ENCODE measurements at regions not wholly inside any gene's neighbourhood (a gene's known extent, or its start where the extent isn't known, plus 50 kb on each side); places are given as distances from the start of the nearest gene placed in this dataset.
"Not testable (repeated sequence)": the region's sequence is repeated elsewhere in the genome, so short reads cannot be mapped to it uniquely, and the experiment has no call there.

DNA sequence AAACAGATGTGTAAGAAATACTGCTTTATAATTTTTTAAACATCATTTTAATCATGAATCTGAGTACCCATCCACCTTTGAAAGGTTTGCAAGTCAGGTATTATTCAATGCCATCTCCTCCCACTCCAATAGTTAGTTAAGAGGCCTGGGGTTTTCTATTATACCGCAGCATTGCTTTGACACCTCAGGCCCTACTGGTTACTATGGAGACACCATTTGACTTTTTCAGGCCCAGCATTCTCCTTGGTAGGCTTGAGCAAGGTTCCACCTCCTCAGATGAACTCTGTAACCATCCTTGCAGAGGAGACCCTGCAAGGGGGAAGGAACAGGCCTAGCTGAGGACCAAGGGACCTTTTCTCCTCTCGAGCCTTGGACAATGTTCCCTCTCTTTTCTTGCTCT is 326.9 kb upstream of the NPSR1 start:
- CTCF ChIA-PET, result interaction anchor here (1.4 kb wide), 1 partner anchor 10 kb away, joined by 5 read pairs; no protein-coding TSS in a partner anchor
- Mint-ChIP-seq H3K4me1 (no peaks in the 10 kb centered on the region), H3K4me3 (no peak overlapping the region)

DNA sequence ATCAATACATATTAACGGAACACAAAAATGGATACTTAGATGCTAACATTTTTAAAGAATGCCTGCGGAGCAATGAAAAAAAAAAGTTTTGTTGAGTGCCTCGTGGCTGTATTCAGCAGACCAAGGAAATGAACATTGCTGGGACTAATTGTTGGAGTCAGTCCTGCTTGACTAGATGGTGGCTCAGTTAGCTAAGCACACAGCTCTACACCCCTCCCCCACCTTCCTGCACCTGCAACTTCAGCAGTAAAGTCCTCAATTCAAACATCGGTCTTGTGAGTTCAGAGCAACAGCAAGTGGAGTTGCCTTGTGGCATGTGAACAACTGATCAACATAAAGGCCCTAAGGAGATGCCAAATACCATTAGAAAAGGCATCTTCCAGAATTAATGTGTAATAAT is 326.0 kb upstream of the NPSR1 start:
- no peak for DNase-seq
- H3K9me3 Mint-ChIP-seq, result no peaks in the 10 kb centered on the region
- CTCF ChIA-PET, result no interaction called here
- no peak overlapping the region for H3K4me3 Mint-ChIP-seq
- H3K4me1 Mint-ChIP-seq, result no peaks in the 10 kb centered on the region
- no peak overlapping the region for H3K27ac Mint-ChIP-seq
- H3K27me3 Mint-ChIP-seq, result no peaks in the 10 kb centered on the region
- no peaks in the 10 kb centered on the region for H3K36me3 Mint-ChIP-seq

More for the DNA sequence above, 326.9 kb upstream of the NPSR1 start:
- Mint-ChIP-seq H3K27me3 (no peaks in the 10 kb centered on the region), H3K27ac (no peak overlapping the region), H3K9me3 (no peaks in the 10 kb centered on the region), H3K36me3 (no peaks in the 10 kb centered on the region)
- no peak for DNase-seq

GRCh38 chr7:34333184-34333583 is 324.8 kb upstream of the NPSR1 start:
- CTCF ChIA-PET, result no interaction called here
- no peak overlapping the region for H3K4me3 Mint-ChIP-seq
- no peaks in the 10 kb centered on the region for H3K27me3 Mint-ChIP-seq
- no peak overlapping the region for H3K27ac Mint-ChIP-seq
- no peaks in the 10 kb centered on the region for H3K9me3 Mint-ChIP-seq
- DNase-seq, result no peak
- no peaks in the 10 kb centered on the region for H3K4me1 Mint-ChIP-seq
- no peaks in the 10 kb centered on the region for H3K36me3 Mint-ChIP-seq

- Mint-ChIP-seq H3K27ac (no peak overlapping the region), H3K9me3 (no peaks in the 10 kb centered on the region), H3K27me3 (no peaks in the 10 kb centered on the region), H3K4me3 (no peak overlapping the region), H3K36me3 (no peaks in the 10 kb centered on the region), H3K4me1 (no peaks in the 10 kb centered on the region)
- CTCF ChIA-PET, result no interaction called here
- DNase-seq, result no peak
These were observed 324.1 kb upstream of the NPSR1 start for GRCh38 chr7:34333925-34334324.

GRCh38 chr7:34337163-34337562 is 320.9 kb upstream of the NPSR1 start:
- H3K27me3 Mint-ChIP-seq, result no peaks in the 10 kb centered on the region
- CTCF ChIA-PET, result no interaction called here
- H3K4me3 Mint-ChIP-seq, result no peak overlapping the region
- H3K4me1 Mint-ChIP-seq, result no peaks in the 10 kb centered on the region
- H3K27ac Mint-ChIP-seq, result no peak overlapping the region
- peaks cover 2% of the 10 kb centered on the region for H3K9me3 Mint-ChIP-seq
- no peaks in the 10 kb centered on the region for H3K36me3 Mint-ChIP-seq
- no peak for DNase-seq

DNA sequence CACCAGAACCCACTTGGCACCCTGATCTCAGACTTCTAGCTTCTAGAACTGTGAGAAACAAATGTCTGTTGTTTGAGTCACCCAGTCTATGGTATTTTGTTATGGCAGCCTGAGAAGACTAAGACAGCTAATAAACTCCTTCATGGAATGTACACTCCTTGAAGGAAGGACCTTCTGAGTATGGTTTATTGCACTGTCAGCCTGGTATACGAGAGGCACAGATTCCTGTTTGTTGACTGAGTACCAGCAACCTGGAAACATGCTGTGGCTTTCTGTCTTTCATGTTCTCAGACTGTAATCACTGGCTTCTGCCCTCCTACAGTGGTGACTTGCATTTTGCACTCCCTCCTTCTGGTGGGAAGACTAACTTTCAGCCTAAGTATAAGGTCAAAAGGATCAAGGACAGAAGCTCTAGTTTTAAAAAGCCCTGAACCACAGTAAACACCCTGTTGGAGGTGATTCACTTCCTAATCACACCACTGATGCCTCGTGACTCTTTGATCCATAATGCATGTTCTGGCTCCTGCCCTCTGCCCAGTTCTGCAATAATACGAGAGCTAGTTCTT is 319.0 kb upstream of the NPSR1 start:
- H3K27ac Mint-ChIP-seq, result no peak overlapping the region
- H3K9me3 Mint-ChIP-seq, result peaks cover 2% of the 10 kb centered on the region
- no peaks in the 10 kb centered on the region for H3K36me3 Mint-ChIP-seq
- CTCF ChIA-PET, result interaction anchor here (1.7 kb wide), 1 partner anchor 18 kb away, joined by 4 read pairs; no protein-coding TSS in a partner anchor
- no peak overlapping the region for H3K4me3 Mint-ChIP-seq
- no peaks in the 10 kb centered on the region for H3K27me3 Mint-ChIP-seq
- no peaks in the 10 kb centered on the region for H3K4me1 Mint-ChIP-seq
- DNase-seq, result no peak

- no peak overlapping the region for H3K4me3 Mint-ChIP-seq
- CTCF ChIA-PET, result no interaction called here
- no peak for DNase-seq
- no peaks in the 10 kb centered on the region for H3K4me1 Mint-ChIP-seq
- H3K36me3 Mint-ChIP-seq, result no peaks in the 10 kb centered on the region
- H3K27me3 Mint-ChIP-seq, result no peaks in the 10 kb centered on the region
- no peak overlapping the region for H3K27ac Mint-ChIP-seq
- peaks cover 2% of the 10 kb centered on the region for H3K9me3 Mint-ChIP-seq
These were observed 316.7 kb upstream of the NPSR1 start for GRCh38 chr7:34341326-34341725.

DNA sequence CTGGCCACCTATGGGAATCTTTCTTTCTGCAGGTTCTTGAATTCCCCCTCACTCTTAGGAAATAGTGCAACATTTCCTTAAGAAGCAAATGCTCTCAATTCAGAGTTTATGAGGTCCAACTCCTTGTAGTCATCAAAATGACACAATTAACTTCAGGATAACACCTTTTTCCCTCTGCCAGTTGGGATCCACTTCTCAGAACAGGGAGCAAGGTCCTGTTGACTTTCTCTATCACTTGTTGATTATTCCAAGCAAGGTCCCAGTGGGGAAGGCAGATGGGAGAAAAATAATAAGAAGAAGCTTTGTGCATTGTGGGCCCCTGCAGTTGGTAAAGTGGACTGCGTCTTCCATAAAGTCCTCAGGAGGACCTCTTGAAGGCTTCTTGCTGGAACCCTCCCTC is 315.6 kb upstream of the NPSR1 start:
- H3K36me3 Mint-ChIP-seq, result no peaks in the 10 kb centered on the region
- DNase-seq, result no peak
- peaks cover 2% of the 10 kb centered on the region for H3K9me3 Mint-ChIP-seq
- no peak overlapping the region for H3K4me3 Mint-ChIP-seq
- no peaks in the 10 kb centered on the region for H3K4me1 Mint-ChIP-seq
- H3K27me3 Mint-ChIP-seq, result no peaks in the 10 kb centered on the region
- CTCF ChIA-PET, result no interaction called here
- no peak overlapping the region for H3K27ac Mint-ChIP-seq

DNA sequence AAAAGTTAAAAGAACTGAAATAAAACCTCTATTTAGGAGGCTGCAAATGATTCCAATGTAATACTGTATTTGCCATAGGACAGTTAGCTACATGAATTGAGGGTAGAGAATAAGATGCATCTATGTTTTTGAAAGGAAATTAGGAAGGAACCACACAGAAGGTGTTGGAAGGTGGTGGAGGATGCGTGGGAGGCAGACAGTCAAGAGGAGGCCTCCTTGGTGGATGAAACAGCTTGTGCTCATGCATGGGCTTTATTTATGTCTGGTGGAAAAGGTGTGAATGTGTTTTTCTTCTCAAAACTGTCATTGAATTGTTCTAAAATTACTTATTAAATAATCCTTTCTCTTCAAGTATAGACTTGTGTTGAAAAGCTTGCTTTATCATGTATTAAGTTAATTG is 314.4 kb upstream of the NPSR1 start:
- no peaks in the 10 kb centered on the region for H3K27me3 Mint-ChIP-seq
- no peaks in the 10 kb centered on the region for H3K36me3 Mint-ChIP-seq
- peaks cover 2% of the 10 kb centered on the region for H3K9me3 Mint-ChIP-seq
- H3K27ac Mint-ChIP-seq, result no peak overlapping the region
- H3K4me3 Mint-ChIP-seq, result no peak overlapping the region
- CTCF ChIA-PET, result no interaction called here
- no peaks in the 10 kb centered on the region for H3K4me1 Mint-ChIP-seq
- DNase-seq, result no peak

GRCh38 chr7:34354011-34354410 is 304.0 kb upstream of the NPSR1 start:
- Mint-ChIP-seq H3K36me3 (no peaks in the 10 kb centered on the region), H3K4me1 (no peaks in the 10 kb centered on the region), H3K27me3 (no peaks in the 10 kb centered on the region), H3K27ac (no peak overlapping the region), H3K9me3 (peaks cover 6% of the 10 kb centered on the region), H3K4me3 (no peak overlapping the region)
- CTCF ChIA-PET, result no interaction called here
- DNase-seq, result no peak

DNA sequence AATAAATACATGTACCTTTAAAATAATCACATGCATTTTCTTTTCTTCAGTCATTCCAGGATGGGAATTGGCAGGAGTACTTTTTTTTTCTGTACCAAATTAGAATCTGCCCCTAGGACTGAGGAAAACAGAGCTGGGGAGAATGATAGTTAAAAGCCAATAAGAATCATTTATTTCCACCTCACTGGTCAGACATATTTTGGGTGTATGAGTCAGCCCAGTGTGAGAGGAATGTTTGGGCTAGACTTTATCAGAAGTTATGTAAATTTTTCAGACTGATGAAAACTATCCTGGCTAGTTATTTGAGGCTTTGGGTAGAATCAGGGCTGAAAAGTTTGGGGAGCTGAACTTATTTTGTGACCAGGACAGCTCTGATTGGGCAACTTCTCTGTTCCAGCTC is 303.1 kb upstream of the NPSR1 start:
- no peak overlapping the region for H3K4me3 Mint-ChIP-seq
- no peak overlapping the region for H3K27ac Mint-ChIP-seq
- no peak for DNase-seq
- CTCF ChIA-PET, result no interaction called here
- no peaks in the 10 kb centered on the region for H3K4me1 Mint-ChIP-seq
- H3K27me3 Mint-ChIP-seq, result no peaks in the 10 kb centered on the region
- peaks cover 6% of the 10 kb centered on the region for H3K9me3 Mint-ChIP-seq
- H3K36me3 Mint-ChIP-seq, result no peaks in the 10 kb centered on the region

DNA sequence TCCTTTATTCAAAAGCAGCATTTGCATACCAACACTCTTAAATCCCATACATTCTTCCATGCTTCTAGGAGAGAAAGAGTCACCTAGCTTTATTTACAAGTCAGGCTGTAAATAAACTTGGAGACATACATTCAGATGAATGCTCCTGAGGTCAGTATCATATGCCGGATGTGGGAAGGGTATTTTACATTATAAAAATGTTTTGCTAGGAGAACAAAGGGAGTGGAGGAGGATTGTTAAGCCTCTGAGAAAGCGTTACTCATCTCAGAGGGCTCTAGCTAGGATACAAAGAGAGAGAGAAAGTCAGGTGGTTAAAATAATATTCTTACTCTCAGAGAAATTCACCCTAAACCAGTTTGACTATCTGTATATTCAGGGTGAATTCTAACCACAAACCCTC is 300.9 kb upstream of the NPSR1 start:
- Mint-ChIP-seq H3K27ac (no peak overlapping the region), H3K4me3 (no peak overlapping the region), H3K36me3 (no peaks in the 10 kb centered on the region), H3K27me3 (no peaks in the 10 kb centered on the region), H3K4me1 (no peaks in the 10 kb centered on the region), H3K9me3 (peaks cover 6% of the 10 kb centered on the region)
- CTCF ChIA-PET, result no interaction called here
- no peak for DNase-seq

- Mint-ChIP-seq H3K27me3 (no peaks in the 10 kb centered on the region), H3K36me3 (no peaks in the 10 kb centered on the region), H3K27ac (no peak overlapping the region), H3K4me3 (no peak overlapping the region), H3K4me1 (no peaks in the 10 kb centered on the region), H3K9me3 (peaks cover 6% of the 10 kb centered on the region)
- no peak for DNase-seq
- CTCF ChIA-PET, result no interaction called here
These were observed 300.1 kb upstream of the NPSR1 start for GRCh38 chr7:34357946-34358345.

DNA sequence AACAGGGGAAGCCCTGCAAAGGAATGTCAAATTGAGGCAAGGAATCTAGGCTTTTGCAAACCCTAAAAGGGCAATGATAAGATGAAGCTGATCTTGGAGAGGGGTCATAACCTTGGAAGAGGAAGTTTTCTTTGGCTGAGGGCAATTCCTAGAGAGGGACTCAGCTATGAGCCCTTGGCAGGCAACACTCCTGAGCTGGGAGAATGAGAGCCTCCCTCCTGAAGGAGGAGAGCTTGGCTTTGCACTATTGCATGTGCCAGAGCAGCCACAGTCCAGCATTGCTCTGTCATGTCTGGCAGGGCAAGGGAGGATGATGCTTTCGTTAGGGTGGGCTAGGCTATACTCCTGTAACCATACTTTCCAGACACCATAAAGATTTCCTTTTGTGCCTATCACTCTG is 299.4 kb upstream of the NPSR1 start:
- CTCF ChIA-PET, H3K36me3 Mint-ChIP-seq, DNase-seq, H3K27me3 Mint-ChIP-seq, H3K4me1 Mint-ChIP-seq, H3K4me3 Mint-ChIP-seq, H3K9me3 Mint-ChIP-seq, H3K27ac Mint-ChIP-seq: not testable (repeated sequence)

DNA sequence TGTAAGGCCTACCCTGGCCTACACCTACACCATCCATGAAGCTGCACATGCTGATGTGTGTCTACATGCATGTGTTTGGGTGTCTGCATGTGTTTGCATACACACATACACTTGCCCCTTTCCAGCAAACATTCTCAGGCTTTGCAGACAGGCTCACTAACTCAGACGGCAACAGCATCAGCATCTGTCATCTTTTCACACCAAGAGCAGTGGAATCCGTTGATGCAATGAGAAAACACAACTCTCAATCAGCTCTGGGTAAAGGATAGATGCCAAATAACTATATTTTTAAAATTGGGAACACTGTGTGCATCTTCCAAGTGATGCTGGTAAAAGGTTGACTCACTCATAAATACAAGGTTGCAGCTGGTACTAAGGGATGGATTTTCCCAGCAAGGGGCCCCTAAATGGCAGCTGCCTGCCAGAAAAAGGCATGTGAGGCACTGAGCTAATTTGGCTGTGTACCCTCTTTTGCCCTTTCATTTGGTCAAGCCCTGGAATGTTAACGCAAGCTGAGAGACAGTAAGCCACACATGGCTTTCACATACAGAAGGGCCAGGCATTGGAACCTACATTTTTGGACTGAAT is 296.3 kb upstream of the NPSR1 start:
- H3K4me3 Mint-ChIP-seq, result no peak overlapping the region
- no peaks in the 10 kb centered on the region for H3K27me3 Mint-ChIP-seq
- no peaks in the 10 kb centered on the region for H3K36me3 Mint-ChIP-seq
- peaks cover 5% of the 10 kb centered on the region for H3K9me3 Mint-ChIP-seq
- no peak overlapping the region for H3K27ac Mint-ChIP-seq
- no peaks in the 10 kb centered on the region for H3K4me1 Mint-ChIP-seq
- no peak for DNase-seq
- CTCF ChIA-PET, result no interaction called here

DNA sequence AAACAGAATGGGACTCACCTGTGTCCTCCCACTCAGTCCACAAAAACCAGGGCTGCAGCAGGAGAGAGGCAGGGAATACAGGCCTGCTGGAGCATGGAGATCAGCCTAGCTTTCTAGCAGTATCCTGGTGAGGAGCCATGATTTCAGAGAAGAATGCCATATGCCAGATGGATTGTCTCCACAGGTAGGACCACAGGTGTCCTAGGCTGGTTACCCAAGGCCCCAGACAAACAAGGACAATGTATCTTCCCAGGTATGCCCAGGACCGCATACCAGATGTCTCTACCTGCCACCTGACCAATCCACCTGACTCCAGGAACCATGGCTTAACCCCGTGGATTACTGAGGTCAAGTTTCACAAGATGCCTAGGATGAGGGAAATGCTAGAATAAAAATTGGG is 295.4 kb upstream of the NPSR1 start:
- no peak overlapping the region for H3K27ac Mint-ChIP-seq
- H3K36me3 Mint-ChIP-seq, result no peaks in the 10 kb centered on the region
- peaks cover 5% of the 10 kb centered on the region for H3K9me3 Mint-ChIP-seq
- no peak for DNase-seq
- CTCF ChIA-PET, result no interaction called here
- H3K4me3 Mint-ChIP-seq, result no peak overlapping the region
- H3K27me3 Mint-ChIP-seq, result no peaks in the 10 kb centered on the region
- no peaks in the 10 kb centered on the region for H3K4me1 Mint-ChIP-seq
